PC-3 (cell line): ENCODE measurements at regions not wholly inside any gene's neighbourhood (a gene's known extent, or its start where the extent isn't known, plus 50 kb on each side); places are given as distances from the start of the nearest gene placed in this dataset.

ENCODE experiments used
- ATAC-seq: fragments of 200-7000 bp; cut with Tn5 transposase; 2 replicates; pipeline ENCODE4 v1.9.1; 2020; ENCODE audit warnings: mild to moderate bottlenecking, moderate library complexity
- BruUV-seq: library from RNA; stranded (reverse); fragments of 400-500 nt; replicated peaks from 2 replicates; lab custom pipeline; 2021; lab: Mats Ljungman, UMichigan
- CTCF ChIA-PET: fragments of 300-600 bp; sonication (Branson Sonifier 250); formaldehyde crosslinking; loops from one replicate; lab custom pipeline; 2022; ENCODE audit warnings: antibody characterized with exemption; lab: Charles Lee
- POLR2A ChIA-PET: fragments of 300-600 bp; sonication (Branson Sonifier 250); formaldehyde crosslinking; loops from one replicate; lab custom pipeline; 2022; ENCODE audit warnings: antibody characterized with exemption; ENCODE audit not compliant: unreplicated experiment; lab: Charles Lee
- DNase-seq: peaks from one replicate; pipeline ENCODE4 v3.0.0-alpha.2; 2015
- H2AFZ ChIP-seq: fragments of 300-600 bp; sonication (generic); 2 replicates; pipeline ENCODE4 v1.6.0; 2016; ENCODE audit warnings: antibody characterized with exemption, low read length
- H3F3A ChIP-seq: fragments of 300-600 bp; sonication (generic); one replicate; pipeline ENCODE4 v1.6.0; 2017; ENCODE audit warnings: antibody characterized with exemption, low read length, control low read depth, mild to moderate bottlenecking; ENCODE audit not compliant: unreplicated experiment
- H3K27ac ChIP-seq: fragments of 300-600 bp; sonication (generic); 2 replicates; pipeline ENCODE4 v1.5.1; 2016; ENCODE audit warnings: mild to moderate bottlenecking, low read length
- H3K27me3 ChIP-seq: fragments of 300-600 bp; sonication (generic); 2 replicates; pipeline ENCODE4 v1.6.1; 2016; ENCODE audit warnings: low read length, mixed read lengths
- H3K36me3 ChIP-seq: fragments of 300-600 bp; sonication (generic); 2 replicates; pipeline ENCODE4 v1.6.1; 2016; ENCODE audit warnings: low read depth, mixed run types, low read length, mixed read lengths
- H3K4me1 ChIP-seq: fragments of 300-600 bp; sonication (generic); 2 replicates; pipeline ENCODE4 v1.5.1; 2016; ENCODE audit warnings: low read length; ENCODE audit not compliant: insufficient read depth
- H3K4me2 ChIP-seq: fragments of 300-600 bp; sonication (generic); 2 replicates; pipeline ENCODE4 v1.6.0; 2016; ENCODE audit warnings: low read length
- H3K4me3 ChIP-seq: fragments of 300-600 bp; sonication (generic); 2 replicates; pipeline ENCODE4 v1.5.1; 2016; ENCODE audit warnings: mild to moderate bottlenecking, low read length, mixed read lengths
- H3K79me2 ChIP-seq: fragments of 300-600 bp; sonication (generic); 2 replicates; pipeline ENCODE4 v1.6.1; 2017; ENCODE audit warnings: low read length, mixed read lengths
- H3K9ac ChIP-seq: fragments of 300-600 bp; sonication (generic); 2 replicates; pipeline ENCODE4 v1.6.0; 2016; ENCODE audit warnings: mild to moderate bottlenecking, low read length
- H3K9me2 ChIP-seq: fragments of 300-600 bp; sonication (generic); replicated peaks from 2 replicates; pipeline ENCODE4 v1.6.1; 2016; ENCODE audit warnings: mixed run types, low read length, mixed read lengths
- H3K9me3 ChIP-seq: fragments of 300-600 bp; sonication (generic); 2 replicates; pipeline ENCODE4 v1.6.1; 2016; ENCODE audit warnings: low read length, mixed read lengths
- H4K20me1 ChIP-seq: fragments of 300-600 bp; sonication (generic); 2 replicates; pipeline ENCODE4 v1.6.1; 2016; ENCODE audit warnings: low read length, mixed read lengths
- EZH2 ChIP-seq: fragments of 300-600 bp; sonication (generic); IDR thresholded peaks from one replicate; pipeline ENCODE4 v1.6.1; 2017; ENCODE audit warnings: antibody characterized with exemption, mild to moderate bottlenecking, low read length; ENCODE audit not compliant: unreplicated experiment
- EZH2phosphoT487 ChIP-seq: fragments of 300-600 bp; sonication (generic); IDR thresholded peaks from 2 replicates; pipeline ENCODE4 v1.6.1; 2018; ENCODE audit warnings: mild to moderate bottlenecking, antibody characterized with exemption, low read length, borderline replicate concordance
- intact Hi-C: fragments of 100-400 bp; cut with micrococcal nuclease; formaldehyde crosslinking; loops from 2 replicates; pipeline ENCODE4 v1.9.0; 2023
- TF ChIP-seq, protein P1 (sequence below): fragments of 300-600 bp; sonication (generic); conservative IDR thresholded peaks from 2 replicates; pipeline ENCODE4 v1.5.1; 2017; ENCODE audit warnings: antibody characterized with exemption, low read depth, mild to moderate bottlenecking, low read length

DNA sequence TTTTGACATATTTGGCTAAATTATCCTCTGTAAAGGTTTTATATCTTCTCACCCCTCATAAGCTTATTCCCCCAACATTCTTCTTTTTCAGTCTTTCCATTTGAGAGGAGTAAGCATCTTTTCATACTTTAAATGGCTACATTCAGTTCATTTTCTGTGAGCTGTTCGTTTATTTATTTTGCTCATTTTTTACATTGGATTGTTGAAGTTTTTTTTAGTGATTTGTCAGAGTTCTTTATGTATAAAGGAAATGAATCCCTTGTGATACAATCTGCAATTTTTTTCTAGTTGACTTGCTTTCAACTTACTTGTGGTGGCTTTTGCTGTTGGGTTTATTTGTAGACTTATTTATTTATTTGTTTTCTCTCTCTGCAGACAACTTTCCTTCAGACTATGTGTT is 250.3 kb downstream of the DLEU7 start:
- ATAC-seq (no peak), DNase-seq (no peak)
- no peak overlapping the region for H3K4me2 ChIP-seq
- no peaks in the 10 kb centered on the region for H3K9me3 ChIP-seq
- H4K20me1 ChIP-seq, result no peaks in the 10 kb centered on the region
- no peaks in the 10 kb centered on the region for H3K27me3 ChIP-seq
- H3K4me1 ChIP-seq, result peaks cover 26% of the 10 kb centered on the region; the same call in 1 of the 2 replicates
- H3K36me3 ChIP-seq, result no peaks in the 10 kb centered on the region
- no peak overlapping the region for H2AFZ ChIP-seq
- H3K4me3 ChIP-seq, result no peak overlapping the region
- H3K9ac ChIP-seq, result no peak overlapping the region
- POLR2A ChIA-PET, result no interaction called here
- H3K79me2 ChIP-seq, result no peaks in the 10 kb centered on the region
- no TSS peak for BruUV-seq
- no peaks in the 10 kb centered on the region for H3K9me2 ChIP-seq
- CTCF ChIA-PET, result no interaction called here
- H3F3A ChIP-seq, result no peaks in the 10 kb centered on the region
- intact Hi-C loops, result no loop called here
- H3K27ac ChIP-seq, result no peak overlapping the region
- TF ChIP-seq EZH2phosphoT487 (no peak), EZH2 (no peak)
- TF ChIP-seq, protein P1, sequence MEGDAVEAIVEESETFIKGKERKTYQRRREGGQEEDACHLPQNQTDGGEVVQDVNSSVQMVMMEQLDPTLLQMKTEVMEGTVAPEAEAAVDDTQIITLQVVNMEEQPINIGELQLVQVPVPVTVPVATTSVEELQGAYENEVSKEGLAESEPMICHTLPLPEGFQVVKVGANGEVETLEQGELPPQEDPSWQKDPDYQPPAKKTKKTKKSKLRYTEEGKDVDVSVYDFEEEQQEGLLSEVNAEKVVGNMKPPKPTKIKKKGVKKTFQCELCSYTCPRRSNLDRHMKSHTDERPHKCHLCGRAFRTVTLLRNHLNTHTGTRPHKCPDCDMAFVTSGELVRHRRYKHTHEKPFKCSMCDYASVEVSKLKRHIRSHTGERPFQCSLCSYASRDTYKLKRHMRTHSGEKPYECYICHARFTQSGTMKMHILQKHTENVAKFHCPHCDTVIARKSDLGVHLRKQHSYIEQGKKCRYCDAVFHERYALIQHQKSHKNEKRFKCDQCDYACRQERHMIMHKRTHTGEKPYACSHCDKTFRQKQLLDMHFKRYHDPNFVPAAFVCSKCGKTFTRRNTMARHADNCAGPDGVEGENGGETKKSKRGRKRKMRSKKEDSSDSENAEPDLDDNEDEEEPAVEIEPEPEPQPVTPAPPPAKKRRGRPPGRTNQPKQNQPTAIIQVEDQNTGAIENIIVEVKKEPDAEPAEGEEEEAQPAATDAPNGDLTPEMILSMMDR, result no peak

DNA sequence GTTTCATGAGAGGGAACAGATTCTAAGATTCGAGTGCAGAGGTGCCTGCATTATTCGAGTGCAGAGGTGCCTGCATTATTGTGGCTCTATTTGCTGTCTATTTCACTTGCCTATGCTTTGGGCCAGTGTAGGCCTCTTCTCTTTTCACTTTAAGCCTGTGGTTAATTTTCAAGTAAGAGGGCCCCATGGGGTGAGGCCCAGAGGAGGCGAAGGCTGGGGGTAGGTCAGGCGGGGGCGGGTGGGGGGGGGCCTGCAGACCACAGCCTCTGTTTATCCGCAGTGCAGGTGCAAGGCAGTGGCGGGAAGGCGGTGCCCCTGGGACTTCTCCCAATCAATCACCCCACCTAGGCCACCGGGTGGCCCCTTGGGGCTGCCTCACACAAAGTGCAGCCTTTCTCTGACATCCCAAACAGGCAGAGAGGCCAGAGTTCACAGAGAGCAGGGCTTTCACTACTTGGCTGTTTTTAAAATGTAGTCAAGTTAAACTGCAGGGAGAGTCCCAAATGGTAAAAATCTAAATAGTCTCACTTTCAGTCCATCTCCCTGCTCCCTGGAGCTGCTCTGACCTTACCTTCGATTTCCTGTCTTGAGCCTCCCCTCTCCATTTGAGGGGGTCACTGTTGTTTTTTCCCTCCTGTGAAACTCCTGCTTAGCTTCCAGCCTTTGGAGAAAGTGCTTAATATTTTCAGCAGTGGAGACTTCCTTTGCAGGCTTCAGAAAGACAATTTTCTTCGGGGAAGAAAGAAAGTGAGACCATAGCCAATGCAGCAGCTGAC is 249.0 kb downstream of the DLEU7 start:
- POLR2A ChIA-PET, result no interaction called here
- ATAC-seq (no peak), DNase-seq (no peak)
- intact Hi-C loops, result no loop called here
- no TSS peak for BruUV-seq
- CTCF ChIA-PET, result no interaction called here
- peaks cover 14% of the 10 kb centered on the region; the same call in 1 of the 2 replicates for H3K4me1 ChIP-seq
- H3K79me2 ChIP-seq, result no peaks in the 10 kb centered on the region
- H2AFZ ChIP-seq, result no peak overlapping the region
- H3F3A ChIP-seq, result no peaks in the 10 kb centered on the region
- H3K9ac ChIP-seq, result no peak overlapping the region
- H3K9me3 ChIP-seq, result no peaks in the 10 kb centered on the region
- no peak for TF ChIP-seq EZH2phosphoT487
- no peak for TF ChIP-seq EZH2
- TF ChIP-seq, protein P1, result no peak
- no peak overlapping the region for H3K4me2 ChIP-seq
- no peak overlapping the region for H3K4me3 ChIP-seq
- no peaks in the 10 kb centered on the region for H4K20me1 ChIP-seq
- H3K36me3 ChIP-seq, result no peaks in the 10 kb centered on the region
- H3K27me3 ChIP-seq, result no peaks in the 10 kb centered on the region
- no peaks in the 10 kb centered on the region for H3K9me2 ChIP-seq
- no peak overlapping the region for H3K27ac ChIP-seq

DNA sequence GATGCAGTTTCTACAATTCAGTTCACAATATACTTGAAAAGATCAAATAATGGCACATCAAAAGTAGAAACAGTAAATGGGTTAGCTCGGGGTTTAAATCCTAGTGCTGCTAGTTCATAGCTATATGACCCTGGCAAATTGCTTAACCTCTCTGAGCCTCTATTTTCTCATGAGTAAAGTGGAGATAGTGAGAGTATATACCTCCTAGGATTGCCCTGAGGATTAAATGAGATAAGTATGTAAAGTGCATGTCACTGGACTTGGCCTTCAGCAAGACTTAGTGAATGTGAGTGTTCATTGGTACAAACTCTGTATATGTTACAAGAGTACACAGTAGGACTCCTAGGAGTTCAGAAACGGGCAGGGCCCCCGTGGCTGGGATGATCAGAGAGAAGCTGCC is 248.3 kb downstream of the DLEU7 start:
- Histone ChIP-seq H3K79me2 (no peaks in the 10 kb centered on the region), H3K27me3 (no peaks in the 10 kb centered on the region), H3F3A (no peaks in the 10 kb centered on the region), H3K9me3 (no peaks in the 10 kb centered on the region), H3K27ac (no peak overlapping the region), H3K36me3 (no peaks in the 10 kb centered on the region), H3K4me2 (no peak overlapping the region), H3K9me2 (no peaks in the 10 kb centered on the region), H2AFZ (no peak overlapping the region), H3K4me3 (no peak overlapping the region), H3K9ac (no peak overlapping the region), H4K20me1 (no peaks in the 10 kb centered on the region), H3K4me1 (peaks cover 7% of the 10 kb centered on the region; the same call in 1 of the 2 replicates)
- intact Hi-C loops, result no loop called here
- POLR2A ChIA-PET, result no interaction called here
- TF ChIP-seq, protein P1, result no peak
- TF ChIP-seq EZH2phosphoT487 (no peak), EZH2 (no peak)
- BruUV-seq, result no TSS peak
- no peak for DNase-seq
- ATAC-seq, result no peak
- CTCF ChIA-PET, result no interaction called here
